Esophagus squamous epithelium (tissue), 4 donors: ENCODE measurements at regions not wholly inside any gene's neighbourhood (a gene's known extent, or its start where the extent isn't known, plus 50 kb on each side); places are given as distances from the start of the nearest gene placed in this dataset.

Source experiments
- POLR2A ChIP-seq, 4 donors: fragments of 450-650 bp; IDR thresholded peaks; one replicate each; pipeline ENCODE4 v1.6.1; 2017; ENCODE audit warnings: antibody characterized with exemption in 4 of 4, mild to moderate bottlenecking in 4 of 4, moderate library complexity in 3 of 4
- TF ChIP-seq, protein P1 (sequence below), 6 experiments: fragments of 450-650 bp in 4 of 6; fragments of 200-600 bp in 2 of 6; sonication (generic) in 2 of 6; IDR thresholded peaks; one replicate each; pipeline ENCODE4 v1.5.1; 2016 to 2019; ENCODE audit warnings: antibody characterized with exemption in 6 of 6, mild to moderate bottlenecking in 4 of 6, moderate library complexity in 4 of 6

DNA sequence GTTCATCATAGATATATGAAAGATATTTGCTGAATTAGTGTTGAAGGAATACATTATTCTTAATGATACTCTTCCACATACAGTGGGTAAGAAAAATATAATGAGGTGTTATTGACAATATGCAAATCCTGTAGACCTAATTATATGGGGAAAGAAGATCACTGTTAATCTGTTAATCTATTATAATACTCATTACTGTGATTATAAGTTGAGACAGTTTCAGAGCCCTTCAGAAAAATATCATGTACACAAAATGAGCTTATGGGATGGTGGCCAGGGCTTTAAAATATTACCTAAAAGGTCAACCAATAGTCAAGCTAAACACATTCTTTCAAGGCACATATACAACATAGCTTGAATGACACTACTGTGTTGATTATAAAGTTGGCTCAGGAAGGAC lies 163.5 kb downstream of the NOL4 start:
- TF ChIP-seq, protein P1, sequence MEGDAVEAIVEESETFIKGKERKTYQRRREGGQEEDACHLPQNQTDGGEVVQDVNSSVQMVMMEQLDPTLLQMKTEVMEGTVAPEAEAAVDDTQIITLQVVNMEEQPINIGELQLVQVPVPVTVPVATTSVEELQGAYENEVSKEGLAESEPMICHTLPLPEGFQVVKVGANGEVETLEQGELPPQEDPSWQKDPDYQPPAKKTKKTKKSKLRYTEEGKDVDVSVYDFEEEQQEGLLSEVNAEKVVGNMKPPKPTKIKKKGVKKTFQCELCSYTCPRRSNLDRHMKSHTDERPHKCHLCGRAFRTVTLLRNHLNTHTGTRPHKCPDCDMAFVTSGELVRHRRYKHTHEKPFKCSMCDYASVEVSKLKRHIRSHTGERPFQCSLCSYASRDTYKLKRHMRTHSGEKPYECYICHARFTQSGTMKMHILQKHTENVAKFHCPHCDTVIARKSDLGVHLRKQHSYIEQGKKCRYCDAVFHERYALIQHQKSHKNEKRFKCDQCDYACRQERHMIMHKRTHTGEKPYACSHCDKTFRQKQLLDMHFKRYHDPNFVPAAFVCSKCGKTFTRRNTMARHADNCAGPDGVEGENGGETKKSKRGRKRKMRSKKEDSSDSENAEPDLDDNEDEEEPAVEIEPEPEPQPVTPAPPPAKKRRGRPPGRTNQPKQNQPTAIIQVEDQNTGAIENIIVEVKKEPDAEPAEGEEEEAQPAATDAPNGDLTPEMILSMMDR (IDR thresholded peaks at IDR 0.05) = no peak
- TF ChIP-seq POLR2A (IDR thresholded peaks at IDR 0.05) = no peak
